DMS53 treated with DMSO at 0.1 percent for 48 hours (cell line): ENCODE measurements at regions not wholly inside any gene's neighbourhood (a gene's known extent, or its start where the extent isn't known, plus 50 kb on each side); places are given as distances from the start of the nearest gene placed in this dataset.
"Not testable (repeated sequence)": the region's sequence is repeated elsewhere in the genome, so short reads cannot be mapped to it uniquely, and the experiment has no call there.

ENCODE experiments used
- DNase-seq: peaks from one replicate; lab custom pipeline; 2025; ENCODE audit not compliant: unreplicated experiment; lab: John Stamatoyannopoulos, UW

DNA sequence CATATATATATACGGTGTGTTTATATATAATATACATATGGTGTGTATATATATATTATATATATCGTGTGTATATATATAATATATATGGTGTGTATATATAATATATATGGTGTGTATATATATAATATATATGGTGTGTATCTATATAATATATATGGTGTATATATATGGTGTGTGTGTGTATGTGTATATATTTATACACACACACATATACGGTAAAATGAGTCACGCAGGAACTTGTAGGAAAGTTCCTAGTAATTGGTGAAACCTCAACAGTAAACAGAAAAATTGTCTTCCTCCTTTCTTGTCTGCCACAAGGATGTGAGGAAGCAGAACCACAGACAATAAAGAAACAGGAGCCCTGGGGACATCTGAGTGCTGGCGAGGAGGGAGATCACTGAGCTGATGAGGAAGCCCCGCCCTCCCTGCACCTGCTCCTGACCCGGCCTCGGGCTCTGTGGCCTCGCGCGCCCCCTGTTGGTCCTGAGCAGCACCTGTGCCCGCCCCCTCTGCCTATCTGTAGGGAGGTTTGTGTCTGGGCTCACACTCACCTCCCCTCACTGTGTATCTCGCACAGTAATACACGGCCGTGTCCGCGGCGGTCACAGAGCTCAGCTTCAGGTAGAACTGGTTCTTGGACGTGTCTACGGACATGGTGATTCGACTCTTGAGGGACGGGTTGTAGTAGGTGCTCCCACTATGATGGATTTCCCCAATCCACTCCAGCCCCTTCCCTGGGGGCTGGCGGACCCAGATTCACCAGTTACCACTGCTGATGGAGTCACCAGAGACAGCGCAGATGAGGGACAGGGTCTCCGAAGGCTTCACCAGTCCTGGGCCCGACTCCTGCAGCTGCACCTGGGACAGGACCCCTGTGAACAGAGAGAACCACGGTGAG, 1079.4 kb downstream of the TMEM121 start:
- DNase-seq: peak; percentile 53

DNA sequence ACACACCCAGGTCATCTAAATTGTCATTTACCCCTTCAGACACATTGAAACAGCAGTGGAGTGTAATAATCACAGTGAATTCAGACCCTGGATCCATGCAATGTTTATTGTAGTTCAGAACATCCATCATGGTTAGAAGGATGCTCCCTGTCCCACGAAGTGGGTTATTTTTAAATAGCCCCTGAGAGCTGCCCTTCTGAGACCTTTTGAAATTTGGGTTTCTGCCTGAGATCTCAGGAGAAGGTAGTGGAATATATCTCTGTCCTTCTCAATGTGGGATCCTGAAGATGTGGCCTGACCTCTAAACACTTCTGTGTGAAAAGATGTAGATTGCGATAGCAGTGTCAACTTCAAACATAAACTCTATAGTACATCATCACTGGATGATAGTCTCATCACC, 1080.6 kb downstream of the TMEM121 start:
- no peak for DNase-seq

DNA sequence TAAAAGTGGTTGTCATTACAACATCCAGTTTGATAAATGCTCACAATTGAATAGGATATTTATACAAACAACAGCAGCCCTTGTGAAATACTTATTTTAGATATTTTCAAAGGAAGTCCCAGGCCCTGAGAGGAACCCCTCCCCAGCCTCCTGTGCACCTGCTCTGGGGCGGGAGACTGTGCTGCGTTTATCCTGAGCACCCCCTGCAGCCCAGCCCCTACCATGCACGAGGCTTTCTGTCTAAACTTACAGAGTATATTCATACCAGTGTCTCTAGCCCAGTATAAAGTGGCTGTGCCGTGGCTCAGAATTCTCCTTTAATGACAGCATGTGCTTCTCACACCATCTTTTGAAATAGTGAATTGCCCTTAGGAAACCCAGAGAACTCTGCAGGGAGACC, 1084.3 kb downstream of the TMEM121 start:
- DNase-seq: no peak

DNA sequence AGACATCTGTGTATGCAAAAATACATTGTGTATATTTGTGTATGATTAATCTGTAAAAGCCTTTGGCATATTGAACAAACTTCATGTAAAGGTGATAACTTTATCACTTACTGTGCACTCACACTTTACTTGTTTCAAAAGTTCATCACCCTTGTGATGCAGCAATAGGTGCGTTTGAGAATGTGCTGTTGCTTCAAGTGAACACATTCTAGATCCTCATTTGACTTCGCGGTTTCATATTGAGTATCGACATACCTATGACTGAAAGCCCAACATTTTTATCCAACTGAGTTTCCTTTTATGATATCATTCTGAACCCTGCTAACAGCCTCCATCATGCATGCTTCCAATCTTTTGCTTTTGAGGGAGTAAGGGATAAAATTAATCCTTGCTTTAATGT, 1086.9 kb downstream of the TMEM121 start:
- DNase-seq: no peak

DNA sequence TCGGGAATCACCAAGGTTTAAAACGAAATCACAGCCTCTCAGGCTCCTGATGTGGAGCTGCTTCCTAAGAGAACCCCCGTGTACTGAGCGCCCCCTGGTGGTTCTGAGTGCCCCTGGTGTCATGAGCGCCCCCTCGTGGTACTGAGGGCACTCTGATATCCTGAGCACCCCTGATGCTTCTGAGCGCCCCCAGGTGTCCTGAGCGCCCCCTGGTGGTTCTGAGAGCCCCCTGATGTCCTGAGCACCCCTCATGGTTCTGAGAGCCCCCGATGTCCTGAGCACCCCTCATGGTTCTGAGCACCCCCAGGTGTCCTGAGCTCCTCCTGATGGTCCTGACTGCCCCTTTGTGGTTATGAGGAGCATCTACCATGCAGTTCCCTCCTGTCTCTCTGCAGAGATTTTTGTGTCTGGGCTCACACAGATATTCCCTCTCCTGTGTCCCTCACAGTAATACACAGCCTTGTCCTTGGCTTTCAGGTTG, 1092.1 kb downstream of the TMEM121 start:
- DNase-seq: peak; percentile 15

- DNase-seq: no peak
Measured at GRCh38 chr14:106619606-106620005, 1093.2 kb downstream of the TMEM121 start.

DNA sequence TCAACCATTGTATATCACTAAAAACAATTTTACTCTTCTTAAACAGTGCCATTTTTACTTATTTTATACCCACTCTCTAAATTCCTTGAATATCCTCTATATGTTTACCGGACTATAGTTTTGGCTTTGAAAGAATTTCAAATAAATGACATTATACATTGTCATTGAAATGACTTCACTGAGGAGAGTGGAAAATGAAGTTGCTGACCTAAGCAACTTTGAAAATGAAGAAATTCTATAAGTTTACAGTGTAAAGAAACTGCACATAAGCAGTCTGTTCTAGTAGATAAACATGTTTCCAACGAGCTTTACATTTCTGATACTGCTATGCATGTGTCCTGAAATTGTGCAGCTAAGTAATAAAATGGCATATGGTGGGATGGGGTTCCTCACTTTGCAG, 1094.0 kb downstream of the TMEM121 start:
- no peak for DNase-seq

GRCh38 chr14:106622200-106622745, 1095.9 kb downstream of the TMEM121 start:
- no peak for DNase-seq

GRCh38 chr14:106625186-106625585, 1098.8 kb downstream of the TMEM121 start:
- DNase-seq: no peak

- DNase-seq: not testable (repeated sequence)
Measured at GRCh38 chr14:106626469-106626868, 1100.1 kb downstream of the TMEM121 start.

GRCh38 chr14:106626942-106627588, 1100.7 kb downstream of the TMEM121 start:
- not testable (repeated sequence) for DNase-seq

DNA sequence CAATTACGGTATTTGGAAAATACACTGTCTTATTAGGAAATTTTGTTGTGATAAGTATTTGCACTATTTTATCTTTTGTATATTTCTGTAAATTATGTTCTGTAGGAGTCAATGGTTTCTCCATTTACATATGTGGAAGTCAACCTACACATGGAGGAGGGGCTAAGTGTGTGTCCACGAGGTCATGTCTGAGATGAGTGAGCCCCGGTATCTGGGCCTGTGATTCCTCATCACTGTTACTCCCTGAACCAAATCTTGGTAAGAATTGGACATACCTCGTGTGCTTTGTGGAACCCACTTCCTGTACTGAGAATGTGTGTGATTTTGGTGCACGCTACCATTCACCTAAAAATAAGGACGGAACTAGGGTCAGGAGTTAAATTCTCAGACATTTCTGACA, 1105.5 kb downstream of the TMEM121 start:
- DNase-seq: no peak

- no peak for DNase-seq
Measured at GRCh38 chr14:106633721-106634120, 1107.3 kb downstream of the TMEM121 start.

GRCh38 chr14:106635569-106635968, 1109.2 kb downstream of the TMEM121 start:
- DNase-seq: no peak

DNA sequence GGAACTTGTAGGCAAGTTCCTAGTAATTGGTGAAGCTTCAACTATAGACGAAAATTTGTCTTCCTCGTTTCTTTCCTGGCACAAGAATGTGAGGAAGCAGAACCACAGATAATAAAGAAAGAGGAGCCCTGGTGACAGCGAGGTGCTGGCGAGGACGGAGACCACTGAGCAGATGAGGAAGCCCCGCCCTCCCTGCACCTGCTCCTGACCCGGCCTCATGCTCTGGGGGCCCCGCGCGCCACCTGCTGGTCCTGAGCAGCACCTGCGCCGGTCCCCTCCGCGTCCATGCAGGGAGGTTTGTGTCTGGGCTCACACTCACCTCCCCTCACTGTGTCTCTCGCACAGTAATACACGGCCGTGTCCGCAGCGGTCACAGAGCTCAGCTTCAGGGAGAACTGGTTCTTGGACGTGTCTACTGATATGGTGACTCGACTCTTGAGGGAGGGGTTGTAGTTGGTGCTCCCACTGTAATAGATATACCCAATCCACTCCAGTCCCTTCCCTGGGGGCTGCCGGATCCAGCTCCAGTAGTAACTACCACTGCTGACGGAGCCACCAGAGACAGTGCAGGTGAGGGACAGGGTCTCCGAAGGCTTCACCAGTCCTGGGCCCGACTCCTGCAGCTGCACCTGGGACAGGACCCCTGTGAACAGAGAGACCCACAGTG, 1112.5 kb downstream of the TMEM121 start:
- DNase-seq: not testable (repeated sequence)

DNA sequence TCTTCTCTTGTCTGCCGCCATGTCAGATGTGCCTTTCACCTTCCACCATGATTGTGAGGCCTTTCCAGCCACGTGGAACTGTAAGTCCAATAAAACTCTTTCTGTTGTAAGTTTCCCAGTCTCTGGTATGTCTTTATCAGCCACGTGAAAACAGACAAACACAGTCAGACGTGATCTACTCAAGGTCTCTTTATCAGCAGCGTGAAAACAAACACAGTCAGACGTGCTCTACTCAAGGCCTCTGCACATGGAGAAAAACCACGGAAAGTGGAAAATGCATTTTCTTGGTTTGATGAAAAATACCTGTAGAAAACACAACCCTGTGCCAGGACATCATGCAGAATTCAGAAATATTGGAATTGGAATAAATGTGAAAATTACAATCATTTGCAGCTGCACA, 1115.7 kb downstream of the TMEM121 start:
- no peak for DNase-seq

GRCh38 chr14:106642971-106643370, 1116.6 kb downstream of the TMEM121 start:
- not testable (repeated sequence) for DNase-seq

GRCh38 chr14:106648874-106649273, 1122.5 kb downstream of the TMEM121 start:
- DNase-seq: not testable (repeated sequence)

- no peak for DNase-seq
Measured at GRCh38 chr14:106651016-106651415, 1124.6 kb downstream of the TMEM121 start.

- no peak for DNase-seq
Measured at GRCh38 chr14:106652494-106652893, 1126.1 kb downstream of the TMEM121 start.

DNA sequence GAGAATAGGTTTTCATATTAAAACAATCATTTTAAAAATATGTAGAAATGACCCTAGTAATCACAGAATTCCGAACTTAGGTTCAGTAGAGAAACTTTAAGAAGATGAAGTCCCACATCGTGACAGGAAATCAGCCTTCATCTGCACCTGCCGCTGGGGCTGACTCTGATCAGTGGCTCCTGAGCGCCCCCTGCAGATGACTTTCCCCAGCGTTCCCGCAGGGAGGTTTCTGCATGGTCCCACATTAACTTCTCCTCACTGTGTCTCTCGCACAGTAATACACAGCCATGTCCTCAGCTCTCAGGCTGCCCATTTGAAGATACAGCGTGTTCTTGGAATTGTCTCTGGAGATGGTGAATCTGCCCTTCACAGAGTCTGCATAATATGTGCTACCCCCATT, 1131.1 kb downstream of the TMEM121 start:
- no peak for DNase-seq
